Large intestine (tissue), 3 donors: ENCODE measurements at regions not wholly inside any gene's neighbourhood (a gene's known extent, or its start where the extent isn't known, plus 50 kb on each side); places are given as distances from the start of the nearest gene placed in this dataset.

ENCODE experiments used
- DNase-seq, 2 donors: peaks; one replicate each; pipeline versions ENCODE4 v3.0.0 to v3.0.0-alpha.2; 2013
- H3K27ac ChIP-seq: one replicate; pipeline ENCODE4 v1.5.1; 2013; ENCODE audit warnings: low read length
- H3K27me3 ChIP-seq: 2 replicates; pipeline ENCODE4 v1.6.1; 2013; ENCODE audit warnings: low read length; ENCODE audit not compliant: control insufficient read depth, insufficient read depth
- H3K36me3 ChIP-seq: 2 replicates; pipeline ENCODE4 v1.6.1; 2013; ENCODE audit warnings: low read length; ENCODE audit not compliant: control insufficient read depth, insufficient read depth
- H3K4me1 ChIP-seq: one replicate; pipeline ENCODE4 v1.6.1; 2013; ENCODE audit warnings: low read length; ENCODE audit not compliant: control insufficient read depth, insufficient read depth
- H3K4me3 ChIP-seq: one replicate; pipeline ENCODE4 v1.5.1; 2013; ENCODE audit warnings: low read length
- H3K9me3 ChIP-seq: one replicate; pipeline ENCODE4 v1.6.1; 2013; ENCODE audit warnings: mild to moderate bottlenecking, low read depth, low read length, moderate library complexity; ENCODE audit not compliant: control insufficient read depth
- WGBS: methylation state at CpG from one replicate; pipeline ENCODE4 v1.1.5; 2013; ENCODE audit warnings: low lambda C conversion rate; ENCODE audit not compliant: insufficient coverage; 5-methylcytosine and 5-hydroxymethylcytosine counted together

DNA sequence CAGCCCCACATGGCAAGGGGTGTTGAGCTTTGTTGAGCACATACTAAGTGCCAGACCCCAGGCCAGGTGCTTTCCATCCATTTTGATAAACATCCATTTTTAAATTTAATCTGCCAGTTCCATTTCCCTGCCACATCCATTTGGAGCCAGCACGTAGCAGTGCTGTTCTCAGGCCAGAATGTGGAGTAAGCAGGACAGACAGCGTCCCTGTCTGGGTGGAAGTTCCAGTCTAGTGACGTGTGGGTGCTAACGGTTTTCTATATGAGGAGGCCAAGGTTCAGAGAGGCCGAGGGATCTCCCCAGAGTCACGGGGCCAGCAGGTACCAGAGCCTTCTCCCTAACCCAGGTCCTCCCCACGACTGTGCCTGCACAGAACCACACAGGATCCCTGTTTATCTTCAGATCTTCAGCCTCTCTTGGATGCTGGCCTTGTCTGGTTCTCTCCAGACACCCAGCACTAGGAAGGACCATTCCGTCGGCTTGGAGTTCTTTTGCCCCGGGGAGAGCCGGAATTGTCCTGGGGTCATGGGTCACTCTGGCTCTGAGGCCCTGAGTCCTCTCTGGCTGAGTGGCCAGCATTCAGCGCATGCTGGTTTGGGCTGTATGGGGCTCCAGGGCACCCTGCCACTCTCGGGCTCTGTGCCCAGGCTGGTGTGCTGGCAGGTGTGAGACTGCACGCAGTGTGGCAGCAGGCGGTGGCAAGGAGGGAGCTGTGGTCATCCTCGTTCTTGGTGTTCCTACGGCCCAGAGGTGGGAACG is 63.6 kb upstream of the PPARA start:
- Histone ChIP-seq H3K9me3 (peaks cover 16% of the 10 kb centered on the region), H3K36me3 (peaks cover 4% of the 10 kb centered on the region), H3K4me1 (peaks cover 45% of the 10 kb centered on the region), H3K27me3 (peaks cover 3% of the 10 kb centered on the region), H3K27ac (no peak overlapping the region), H3K4me3 (no peak overlapping the region)
- whole genome bisulfite sequencing: no CpG with 5 or more reads among the region's 18 CpGs
- peak in 1 of 2 donors; percentile 52 for DNase-seq

- Histone ChIP-seq H3K27me3 (no peaks in the 10 kb centered on the region), H3K4me3 (no peak overlapping the region), H3K4me1 (peaks cover 45% of the 10 kb centered on the region), H3K36me3 (peaks cover 4% of the 10 kb centered on the region), H3K27ac (no peak overlapping the region), H3K9me3 (peaks cover 15% of the 10 kb centered on the region)
- WGBS: no CpG with 5 or more reads among the region's 14 CpGs
- DNase-seq: no peak
Measured at GRCh38 chr22:46087336-46087690, 63.0 kb upstream of the PPARA start.

- H3K27me3 ChIP-seq: no peaks in the 10 kb centered on the region
- H3K27ac ChIP-seq: no peak overlapping the region
- H3K9me3 ChIP-seq: peaks cover 15% of the 10 kb centered on the region
- no CpG with 5 or more reads among the region's 22 CpGs for WGBS
- peaks cover 4% of the 10 kb centered on the region for H3K36me3 ChIP-seq
- peak; percentile 56 to 61 for DNase-seq
- H3K4me1 ChIP-seq: peaks cover 45% of the 10 kb centered on the region
- no peak overlapping the region for H3K4me3 ChIP-seq
Measured at GRCh38 chr22:46087816-46088277, 62.5 kb upstream of the PPARA start.

GRCh38 chr22:46088541-46089311 is 61.6 kb upstream of the PPARA start:
- no peak overlapping the region for H3K4me3 ChIP-seq
- peak overlapping the region; percentile 17 for H3K27ac ChIP-seq
- H3K27me3 ChIP-seq: no peaks in the 10 kb centered on the region
- H3K36me3 ChIP-seq: peaks cover 4% of the 10 kb centered on the region
- H3K4me1 ChIP-seq: peaks cover 42% of the 10 kb centered on the region
- no peak for DNase-seq
- H3K9me3 ChIP-seq: peaks cover 15% of the 10 kb centered on the region
- WGBS: no CpG with 5 or more reads among the region's 25 CpGs

GRCh38 chr22:46089426-46090035 is 60.8 kb upstream of the PPARA start:
- H3K4me3 ChIP-seq: no peak overlapping the region
- H3K36me3 ChIP-seq: peaks cover 4% of the 10 kb centered on the region
- peaks cover 12% of the 10 kb centered on the region for H3K9me3 ChIP-seq
- peaks cover 34% of the 10 kb centered on the region for H3K4me1 ChIP-seq
- DNase-seq: no peak
- WGBS: no CpG with 5 or more reads among the region's 24 CpGs
- H3K27ac ChIP-seq: peak overlapping the region; percentile 17
- no peaks in the 10 kb centered on the region for H3K27me3 ChIP-seq

GRCh38 chr22:46090036-46090591 is 60.2 kb upstream of the PPARA start:
- Histone ChIP-seq H3K9me3 (peaks cover 6% of the 10 kb centered on the region), H3K27me3 (no peaks in the 10 kb centered on the region), H3K4me1 (peaks cover 29% of the 10 kb centered on the region), H3K4me3 (no peak overlapping the region), H3K36me3 (peaks cover 4% of the 10 kb centered on the region), H3K27ac (no peak overlapping the region)
- DNase-seq: no peak
- 100% methylated on average over 1 of the region's 22 CpGs for whole genome bisulfite sequencing

- WGBS: no CpG with 5 or more reads among the region's 10 CpGs
- peaks cover 6% of the 10 kb centered on the region for H3K9me3 ChIP-seq
- peaks cover 23% of the 10 kb centered on the region for H3K4me1 ChIP-seq
- peaks cover 4% of the 10 kb centered on the region for H3K36me3 ChIP-seq
- no peak overlapping the region for H3K4me3 ChIP-seq
- DNase-seq: no peak
- H3K27ac ChIP-seq: no peak overlapping the region
- H3K27me3 ChIP-seq: no peaks in the 10 kb centered on the region
Measured at GRCh38 chr22:46090631-46091201, 59.6 kb upstream of the PPARA start.

- WGBS: no CpG with 5 or more reads among the region's 19 CpGs
- peaks cover 4% of the 10 kb centered on the region for H3K36me3 ChIP-seq
- no peak overlapping the region for H3K4me3 ChIP-seq
- peaks cover 16% of the 10 kb centered on the region for H3K4me1 ChIP-seq
- H3K27me3 ChIP-seq: no peaks in the 10 kb centered on the region
- no peaks in the 10 kb centered on the region for H3K9me3 ChIP-seq
- no peak overlapping the region for H3K27ac ChIP-seq
- DNase-seq: no peak
Measured at GRCh38 chr22:46091277-46091977, 58.9 kb upstream of the PPARA start.

DNA sequence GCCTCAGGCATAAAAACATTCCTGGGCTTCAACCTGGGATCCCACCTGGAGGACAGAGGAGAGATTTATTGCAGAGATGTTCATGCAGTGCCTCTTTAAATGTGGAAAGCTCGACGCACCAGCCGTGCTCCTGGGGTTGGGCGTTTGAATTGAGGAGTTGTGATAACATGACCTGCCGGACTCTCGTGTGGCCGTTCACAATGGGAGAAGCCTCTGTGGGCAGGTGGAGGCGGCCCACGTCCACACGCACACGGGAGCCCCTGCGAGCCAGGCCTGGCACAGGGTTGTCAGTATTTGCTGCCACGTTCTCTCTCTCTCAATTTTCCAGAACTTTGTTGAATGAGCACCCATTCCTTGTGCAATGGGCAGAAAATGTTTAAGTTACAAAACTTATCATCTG is 58.3 kb upstream of the PPARA start:
- no peak for DNase-seq
- peaks cover 3% of the 10 kb centered on the region for H3K36me3 ChIP-seq
- H3K27me3 ChIP-seq: no peaks in the 10 kb centered on the region
- no peak overlapping the region for H3K4me3 ChIP-seq
- no peaks in the 10 kb centered on the region for H3K9me3 ChIP-seq
- H3K4me1 ChIP-seq: peaks cover 10% of the 10 kb centered on the region
- WGBS: no CpG with 5 or more reads among the region's 13 CpGs
- H3K27ac ChIP-seq: no peak overlapping the region
